Neural cell (in vitro differentiated cells): ENCODE measurements at regions not wholly inside any gene's neighbourhood (a gene's known extent, or its start where the extent isn't known, plus 50 kb on each side); places are given as distances from the start of the nearest gene placed in this dataset.

Experiments
- H2AFZ ChIP-seq: fragments of 200-600, 300-800 bp; sonication (generic), shearing (Covaris generic); 2 replicates; pipeline ENCODE4 v1.6.0; 2014; ENCODE audit warnings: low read depth, mild to moderate bottlenecking, antibody characterized with exemption, low read length, moderate library complexity
- H3F3A ChIP-seq: fragments of 200-600 bp; shearing (Covaris generic); 2 replicates; pipeline ENCODE4 v1.6.1; 2016; ENCODE audit warnings: mild to moderate bottlenecking, moderate library complexity, mixed read lengths, antibody characterized with exemption, low read length; ENCODE audit not compliant: insufficient read depth, poor library complexity, severe bottlenecking
- H3K27ac ChIP-seq: fragments of 200-600, 300-800 bp; sonication (generic), shearing (Covaris generic); 2 replicates; pipeline ENCODE4 v1.5.1; 2014; ENCODE audit warnings: mild to moderate bottlenecking, low read length, moderate library complexity
- H3K27me3 ChIP-seq: fragments of 300-800, 200-600 bp; sonication (generic), shearing (Covaris generic); 2 replicates; pipeline ENCODE4 v1.6.0; 2014; ENCODE audit warnings: mild to moderate bottlenecking, low read depth, low read length, moderate library complexity; ENCODE audit not compliant: insufficient read depth
- H3K36me3 ChIP-seq: fragments of 300-800, 200-600 bp; sonication (generic), shearing (Covaris generic); 2 replicates; pipeline ENCODE4 v1.5.1; 2014; ENCODE audit warnings: mild to moderate bottlenecking, antibody characterized with exemption, low read length, moderate library complexity; ENCODE audit not compliant: insufficient read depth
- H3K4me2 ChIP-seq: fragments of 300-800, 200-600 bp; sonication (generic), shearing (Covaris generic); 2 replicates; pipeline ENCODE4 v1.6.0; 2014; ENCODE audit warnings: mild to moderate bottlenecking, low read length
- H3K4me3 ChIP-seq: fragments of 300-800, 200-600 bp; sonication (generic), shearing (Covaris generic); 2 replicates; pipeline ENCODE4 v1.5.1; 2014; ENCODE audit warnings: mild to moderate bottlenecking, low read length, moderate library complexity
- H3K79me2 ChIP-seq: fragments of 200-600 bp; shearing (Covaris generic); replicated peaks from 2 replicates; pipeline ENCODE4 v1.6.0; 2014; ENCODE audit warnings: mild to moderate bottlenecking, low read length, moderate library complexity; ENCODE audit not compliant: insufficient read depth
- H3K9ac ChIP-seq: fragments of 300-800, 200-600 bp; sonication (generic), shearing (Covaris generic); 2 replicates; pipeline ENCODE4 v1.6.1; 2016; ENCODE audit warnings: mild to moderate bottlenecking, low read length, mixed read lengths
- H3K9me2 ChIP-seq: fragments of 200-600 bp; shearing (Covaris generic); 2 replicates; pipeline ENCODE4 v1.6.1; 2016; ENCODE audit warnings: mild to moderate bottlenecking, low read length, mixed read lengths; ENCODE audit not compliant: insufficient read depth
- H3K9me3 ChIP-seq: fragments of 200-600, 300-800 bp; sonication (generic), shearing (Covaris generic); 2 replicates; pipeline ENCODE4 v1.6.1; 2016; ENCODE audit warnings: mild to moderate bottlenecking, mixed run types, low read length, moderate library complexity, mixed read lengths
- H4K20me1 ChIP-seq: fragments of 200-600 bp; shearing (Covaris generic); 2 replicates; pipeline ENCODE4 v1.6.1; 2016; ENCODE audit warnings: mild to moderate bottlenecking, mixed run types; ENCODE audit not compliant: insufficient read depth
- CTCF ChIP-seq: fragments of 450-650 bp; IDR thresholded peaks from 2 replicates; pipeline ENCODE4 v1.5.1; 2014; ENCODE audit warnings: antibody characterized with exemption, mild to moderate bottlenecking, moderate library complexity; ENCODE audit not compliant: poor library complexity, severe bottlenecking
- EP300 ChIP-seq: fragments of 450-650 bp; conservative IDR thresholded peaks from 2 replicates; pipeline ENCODE4 v1.6.1; 2014; ENCODE audit warnings: antibody characterized with exemption, mild to moderate bottlenecking, moderate library complexity; ENCODE audit not compliant: poor library complexity, severe bottlenecking
- EZH2 ChIP-seq: fragments of 200-600, 300-800 bp; shearing (Covaris generic), sonication (generic); IDR thresholded peaks from 2 replicates; pipeline ENCODE4 v1.6.1; 2014; ENCODE audit warnings: antibody characterized with exemption, low read length, borderline replicate concordance, mild to moderate bottlenecking; ENCODE audit not compliant: insufficient read depth, poor library complexity, severe bottlenecking
- MXI1 ChIP-seq: fragments of 450-650 bp; conservative IDR thresholded peaks from 2 replicates; pipeline ENCODE4 v1.6.1; 2014; ENCODE audit warnings: antibody characterized with exemption, mild to moderate bottlenecking; ENCODE audit not compliant: poor library complexity, severe bottlenecking
- POLR2AphosphoS5 ChIP-seq: IDR thresholded peaks from 2 replicates; pipeline ENCODE4 v1.6.1; 2012
- RAD21 ChIP-seq: fragments of 450-650 bp; conservative IDR thresholded peaks from 2 replicates; pipeline ENCODE4 v1.6.1; 2014; ENCODE audit warnings: antibody characterized with exemption, mild to moderate bottlenecking, moderate library complexity
- SMC3 ChIP-seq: fragments of 450-650 bp; conservative IDR thresholded peaks from 2 replicates; pipeline ENCODE4 v1.6.1; 2014; ENCODE audit warnings: antibody characterized with exemption, mild to moderate bottlenecking, moderate library complexity; ENCODE audit not compliant: poor library complexity
- TAF1 ChIP-seq: IDR thresholded peaks from 2 replicates; pipeline ENCODE4 v1.6.1; 2012; ENCODE audit warnings: low read depth
- TF ChIP-seq, protein P1 (sequence below): IDR thresholded peaks from 2 replicates; pipeline ENCODE4 v1.6.1; 2012; ENCODE audit warnings: borderline replicate concordance

DNA sequence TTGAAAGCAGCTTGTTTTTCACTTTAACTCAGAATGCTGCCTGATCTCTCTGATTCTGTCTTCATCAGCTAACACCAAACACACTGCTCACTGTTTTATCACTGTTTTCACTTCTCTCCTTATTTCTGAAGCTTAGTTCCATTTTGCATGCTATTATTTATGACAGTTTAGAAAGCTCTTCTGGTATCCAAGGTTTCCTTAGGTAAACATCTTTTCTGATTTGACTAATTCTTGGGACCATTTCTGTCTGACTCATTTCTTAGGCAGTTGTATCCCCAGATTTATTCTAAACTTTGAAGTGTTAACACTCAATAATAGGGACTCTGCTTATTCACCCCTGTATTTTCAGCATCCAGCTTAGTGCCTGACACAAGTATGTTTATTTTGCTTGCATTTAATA, 167.7 kb downstream of the BCHE start:
- Histone ChIP-seq H3K9ac (no peak overlapping the region), H3K4me3 (no peak overlapping the region), H3K79me2 (no peaks in the 10 kb centered on the region), H3K9me3 (no peaks in the 10 kb centered on the region), H3K27me3 (no peaks in the 10 kb centered on the region), H4K20me1 (no peaks in the 10 kb centered on the region), H2AFZ (no peak overlapping the region), H3K4me2 (no peak overlapping the region), H3F3A (no peaks in the 10 kb centered on the region), H3K36me3 (no peaks in the 10 kb centered on the region), H3K27ac (no peak overlapping the region), H3K9me2 (no peaks in the 10 kb centered on the region)
- TF ChIP-seq TAF1 = no peak

DNA sequence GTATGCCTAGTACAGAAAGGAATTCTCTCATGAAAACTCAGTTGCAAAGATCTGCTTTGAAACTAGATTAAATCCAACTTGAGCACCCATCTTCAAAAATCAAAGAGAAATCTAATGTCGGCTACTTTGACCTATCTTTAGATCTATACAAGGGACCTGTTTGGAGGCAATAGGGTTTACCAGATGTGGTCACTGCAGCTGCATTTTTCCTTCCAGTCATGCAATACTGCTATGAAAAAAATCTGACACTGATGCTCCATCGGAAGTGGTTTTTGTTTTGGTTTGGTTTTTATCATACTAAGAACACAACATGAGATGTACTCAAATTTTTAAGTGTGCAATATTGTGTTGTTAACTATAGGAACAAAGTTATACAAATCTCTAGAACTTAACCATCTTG, 169.5 kb downstream of the BCHE start:
- H3K27ac ChIP-seq = no peak overlapping the region
- no peak overlapping the region for H2AFZ ChIP-seq
- TF ChIP-seq EP300 (no peak), CTCF (no peak), POLR2AphosphoS5 (no peak), SMC3 (no peak), MXI1 (no peak), EZH2 (no peak), RAD21 (no peak)
- TF ChIP-seq, protein P1, sequence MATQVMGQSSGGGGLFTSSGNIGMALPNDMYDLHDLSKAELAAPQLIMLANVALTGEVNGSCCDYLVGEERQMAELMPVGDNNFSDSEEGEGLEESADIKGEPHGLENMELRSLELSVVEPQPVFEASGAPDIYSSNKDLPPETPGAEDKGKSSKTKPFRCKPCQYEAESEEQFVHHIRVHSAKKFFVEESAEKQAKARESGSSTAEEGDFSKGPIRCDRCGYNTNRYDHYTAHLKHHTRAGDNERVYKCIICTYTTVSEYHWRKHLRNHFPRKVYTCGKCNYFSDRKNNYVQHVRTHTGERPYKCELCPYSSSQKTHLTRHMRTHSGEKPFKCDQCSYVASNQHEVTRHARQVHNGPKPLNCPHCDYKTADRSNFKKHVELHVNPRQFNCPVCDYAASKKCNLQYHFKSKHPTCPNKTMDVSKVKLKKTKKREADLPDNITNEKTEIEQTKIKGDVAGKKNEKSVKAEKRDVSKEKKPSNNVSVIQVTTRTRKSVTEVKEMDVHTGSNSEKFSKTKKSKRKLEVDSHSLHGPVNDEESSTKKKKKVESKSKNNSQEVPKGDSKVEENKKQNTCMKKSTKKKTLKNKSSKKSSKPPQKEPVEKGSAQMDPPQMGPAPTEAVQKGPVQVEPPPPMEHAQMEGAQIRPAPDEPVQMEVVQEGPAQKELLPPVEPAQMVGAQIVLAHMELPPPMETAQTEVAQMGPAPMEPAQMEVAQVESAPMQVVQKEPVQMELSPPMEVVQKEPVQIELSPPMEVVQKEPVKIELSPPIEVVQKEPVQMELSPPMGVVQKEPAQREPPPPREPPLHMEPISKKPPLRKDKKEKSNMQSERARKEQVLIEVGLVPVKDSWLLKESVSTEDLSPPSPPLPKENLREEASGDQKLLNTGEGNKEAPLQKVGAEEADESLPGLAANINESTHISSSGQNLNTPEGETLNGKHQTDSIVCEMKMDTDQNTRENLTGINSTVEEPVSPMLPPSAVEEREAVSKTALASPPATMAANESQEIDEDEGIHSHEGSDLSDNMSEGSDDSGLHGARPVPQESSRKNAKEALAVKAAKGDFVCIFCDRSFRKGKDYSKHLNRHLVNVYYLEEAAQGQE = no peak
- no peak overlapping the region for H3K4me2 ChIP-seq
- H3K27me3 ChIP-seq = no peaks in the 10 kb centered on the region
- H3K36me3 ChIP-seq = no peaks in the 10 kb centered on the region
- no peaks in the 10 kb centered on the region for H3F3A ChIP-seq
- no peaks in the 10 kb centered on the region for H3K9me2 ChIP-seq
- H3K9me3 ChIP-seq = no peaks in the 10 kb centered on the region
- H3K9ac ChIP-seq = no peak overlapping the region
- H3K79me2 ChIP-seq = no peaks in the 10 kb centered on the region
- no peaks in the 10 kb centered on the region for H4K20me1 ChIP-seq
- no peak overlapping the region for H3K4me3 ChIP-seq

DNA sequence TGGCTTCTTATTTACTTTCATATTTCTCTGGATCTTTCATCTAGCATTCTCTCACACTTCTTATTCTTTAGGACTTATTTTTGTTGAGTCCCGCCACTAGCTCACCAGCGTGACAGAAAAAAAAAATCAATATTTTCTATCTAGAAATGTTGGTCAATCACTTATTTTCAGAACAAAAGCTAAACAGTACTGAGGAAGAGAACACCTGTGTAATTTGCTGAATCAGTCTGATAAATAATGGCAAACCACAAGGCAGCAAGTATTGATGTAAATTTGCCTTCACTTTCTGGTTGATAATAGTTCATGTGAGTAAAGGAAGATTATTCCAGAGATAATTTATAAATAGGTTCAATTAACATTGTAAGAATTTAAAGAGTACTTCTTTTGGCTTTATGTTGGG, 179.2 kb downstream of the BCHE start:
- no peak overlapping the region for H3K27ac ChIP-seq

More for the DNA sequence above, 179.2 kb downstream of the BCHE start:
- TF ChIP-seq, protein P1 = no peak
- no peak for TF ChIP-seq CTCF
- no peak for TF ChIP-seq MXI1
- no peak for TF ChIP-seq EZH2
- no peak for TF ChIP-seq SMC3
- TF ChIP-seq RAD21 = no peak
- no peak for TF ChIP-seq TAF1
- no peak for TF ChIP-seq EP300
- TF ChIP-seq POLR2AphosphoS5 = no peak
- H2AFZ ChIP-seq = no peak overlapping the region
- no peaks in the 10 kb centered on the region for H3K36me3 ChIP-seq
- H3K9ac ChIP-seq = no peak overlapping the region
- H3K9me3 ChIP-seq = no peaks in the 10 kb centered on the region
- no peak overlapping the region for H3K4me2 ChIP-seq
- H3K79me2 ChIP-seq = no peaks in the 10 kb centered on the region
- H3K27me3 ChIP-seq = no peaks in the 10 kb centered on the region
- no peaks in the 10 kb centered on the region for H3K9me2 ChIP-seq
- H3K4me3 ChIP-seq = no peak overlapping the region
- no peaks in the 10 kb centered on the region for H4K20me1 ChIP-seq
- H3F3A ChIP-seq = no peaks in the 10 kb centered on the region
